ENCODE measurements at regions not wholly inside any gene's neighbourhood (a gene's known extent, or its start where the extent isn't known, plus 50 kb on each side); places are given as distances from the start of the nearest gene placed in this dataset.

GRCh38 chr6:163906006-163906710, 491.6 kb downstream of the QKI start:
- DNase-seq: no peak

GRCh38 chr6:163904186-163904585, 489.7 kb downstream of the QKI start:
- no peak for DNase-seq

DNA sequence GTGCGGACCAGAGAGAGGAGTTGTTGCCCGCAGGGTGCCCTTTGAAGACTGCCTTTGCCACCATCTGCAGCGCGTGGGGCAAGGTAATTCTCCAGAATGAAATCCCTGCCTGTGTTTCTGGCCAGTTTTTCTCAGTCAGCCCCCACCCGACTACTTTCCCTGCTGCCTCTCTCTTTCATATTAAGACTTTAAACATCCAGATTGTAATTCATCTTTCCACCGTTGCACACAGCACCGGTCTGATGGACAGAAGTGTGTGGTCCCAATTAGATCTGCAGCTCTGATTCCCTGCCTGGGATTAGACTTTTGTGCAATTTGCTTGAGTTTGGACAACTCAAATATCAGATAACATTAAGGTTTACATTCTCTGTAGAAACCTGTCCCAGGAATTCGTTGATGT, 489.0 kb downstream of the QKI start:
- DNase-seq: no peak

GRCh38 chr6:163902993-163903392, 488.5 kb downstream of the QKI start:
- DNase-seq: no peak

DNA sequence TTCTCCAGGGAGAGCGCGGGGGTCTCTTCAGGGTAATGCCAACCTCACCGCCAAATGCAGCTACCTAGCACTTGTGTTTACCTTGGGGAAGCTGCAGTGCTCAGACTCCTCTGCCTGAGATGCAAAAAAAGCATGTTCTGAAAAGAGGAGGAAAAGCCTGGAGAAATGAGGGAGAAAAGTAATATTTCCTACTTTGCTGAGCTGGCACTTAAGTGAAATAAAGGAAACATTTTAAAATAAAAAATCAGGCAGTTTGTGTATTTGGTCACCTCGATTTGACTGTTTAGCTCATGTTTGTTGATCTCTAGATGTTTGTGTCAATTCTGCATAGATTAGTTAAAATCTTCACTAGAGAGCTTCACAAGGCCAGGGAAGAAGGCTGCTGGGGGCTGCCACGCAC, 487.2 kb downstream of the QKI start:
- DNase-seq: no peak

DNA sequence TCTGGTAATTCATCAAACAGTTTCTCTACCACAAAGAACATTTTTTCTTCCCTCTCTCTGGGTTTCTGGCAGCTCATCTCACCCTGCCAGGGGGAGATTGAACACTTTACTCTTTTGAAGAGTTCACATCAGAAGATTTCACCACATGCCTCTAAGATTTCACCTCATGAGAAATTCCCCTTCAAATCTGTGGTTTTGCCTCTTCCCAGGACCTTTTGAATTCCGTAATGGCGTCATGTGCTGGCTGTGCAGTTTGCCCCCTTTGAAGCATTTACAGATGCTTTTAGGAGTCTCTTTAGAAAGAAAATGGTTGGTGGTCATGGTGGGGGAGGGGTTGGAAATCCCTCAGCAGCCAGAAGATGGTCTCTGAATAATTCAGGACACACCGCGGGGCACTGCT, 486.1 kb downstream of the QKI start:
- DNase-seq: no peak

- DNase-seq: no peak
Measured at GRCh38 chr6:163897669-163898068, 483.2 kb downstream of the QKI start.

- DNase-seq: no peak
Measured at GRCh38 chr6:163897030-163897429, 482.5 kb downstream of the QKI start.

DNA sequence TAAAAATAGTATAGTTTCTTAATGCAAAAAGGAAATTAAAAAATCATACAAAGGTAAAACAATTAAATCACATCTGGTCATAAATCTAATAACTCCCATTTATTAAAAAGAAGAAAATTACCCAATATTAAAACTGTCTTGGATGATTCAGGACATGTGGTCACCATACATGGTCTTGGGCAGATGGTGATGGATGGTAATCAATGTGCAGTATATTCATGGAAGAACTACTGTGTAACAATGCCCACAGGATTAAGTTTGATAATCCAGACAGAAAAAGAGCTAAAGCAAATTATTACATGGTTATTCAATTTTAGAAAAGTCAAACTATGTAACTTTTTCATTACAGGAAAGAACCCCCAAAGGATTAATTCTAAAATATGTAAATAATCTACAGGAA, 480.6 kb downstream of the QKI start:
- DNase-seq: no peak

DNA sequence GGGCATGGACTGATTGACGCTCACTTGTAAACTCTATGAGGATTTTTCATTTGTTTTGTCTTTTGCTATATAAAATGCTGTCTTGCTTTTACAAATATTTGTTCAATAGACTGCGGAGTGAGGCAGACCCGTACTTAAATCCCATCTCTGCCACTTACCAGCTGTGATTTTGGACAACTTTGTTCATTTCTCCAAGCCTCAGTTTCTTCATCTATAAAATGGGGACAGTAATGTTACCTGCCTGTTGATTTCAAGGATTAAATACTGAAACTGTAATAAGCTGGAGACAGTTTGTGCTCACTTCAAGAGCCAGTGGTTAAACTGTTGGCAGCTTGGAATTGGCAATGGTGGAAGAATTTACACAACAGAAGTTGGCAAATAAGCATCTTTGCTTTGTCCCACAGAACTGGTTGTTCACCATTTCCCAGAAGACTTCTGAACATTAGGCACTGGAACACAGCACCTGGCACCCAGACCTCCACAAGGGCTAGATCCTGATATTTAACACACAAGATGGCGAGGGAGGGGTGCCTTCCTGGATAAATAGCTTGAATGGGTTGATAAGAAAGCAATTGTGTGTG, 479.2 kb downstream of the QKI start:
- DNase-seq: no peak

- no peak for DNase-seq
Measured at GRCh38 chr6:163892824-163893561, 478.5 kb downstream of the QKI start.

DNA sequence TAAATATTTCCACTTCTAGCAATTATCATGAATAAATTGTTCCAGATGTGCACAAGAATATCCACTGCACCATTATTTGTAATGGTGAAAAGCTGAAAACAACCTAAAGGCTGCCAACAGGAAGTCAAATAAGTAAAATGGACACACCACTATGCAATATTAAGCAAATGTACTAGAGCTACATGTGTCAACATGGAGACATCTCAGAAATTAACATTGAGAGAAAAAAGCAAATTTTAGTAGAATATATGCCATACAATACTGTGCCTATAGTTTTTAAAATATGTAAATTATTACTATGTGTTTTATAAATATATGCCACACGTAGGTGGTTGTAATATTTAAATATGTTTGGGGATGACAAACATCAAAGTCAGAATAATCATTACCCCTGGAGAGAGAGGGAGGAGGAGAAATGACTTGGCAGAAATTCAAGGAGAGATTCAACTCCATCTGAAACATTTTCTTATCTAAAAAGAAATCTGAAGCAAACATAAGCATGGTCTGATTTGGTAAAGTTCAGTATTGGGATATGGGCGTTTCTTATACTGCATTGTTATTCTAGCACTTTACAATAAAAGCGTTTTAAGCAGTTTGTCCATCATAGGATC, 475.5 kb downstream of the QKI start:
- DNase-seq: no peak

GRCh38 chr6:163888030-163888819, 473.7 kb downstream of the QKI start:
- no peak for DNase-seq

DNA sequence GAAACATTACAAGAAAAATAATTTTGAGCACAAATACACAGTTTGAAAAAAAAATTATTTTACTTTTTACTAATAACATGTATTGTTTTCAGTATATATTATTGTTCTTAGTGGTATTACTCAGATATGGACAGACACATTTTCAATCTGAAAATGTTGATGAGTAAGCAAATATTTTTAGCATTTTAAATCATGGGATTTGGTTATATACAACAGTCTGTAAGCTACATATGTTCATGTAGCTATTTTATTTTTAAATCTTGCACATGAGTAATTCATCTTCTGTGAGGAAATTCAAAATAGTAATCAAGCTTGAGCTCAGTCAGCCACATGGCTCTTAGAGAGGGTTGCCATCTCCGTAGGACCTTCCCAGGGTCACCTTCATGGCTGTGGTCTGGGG, 471.9 kb downstream of the QKI start:
- no peak for DNase-seq

DNA sequence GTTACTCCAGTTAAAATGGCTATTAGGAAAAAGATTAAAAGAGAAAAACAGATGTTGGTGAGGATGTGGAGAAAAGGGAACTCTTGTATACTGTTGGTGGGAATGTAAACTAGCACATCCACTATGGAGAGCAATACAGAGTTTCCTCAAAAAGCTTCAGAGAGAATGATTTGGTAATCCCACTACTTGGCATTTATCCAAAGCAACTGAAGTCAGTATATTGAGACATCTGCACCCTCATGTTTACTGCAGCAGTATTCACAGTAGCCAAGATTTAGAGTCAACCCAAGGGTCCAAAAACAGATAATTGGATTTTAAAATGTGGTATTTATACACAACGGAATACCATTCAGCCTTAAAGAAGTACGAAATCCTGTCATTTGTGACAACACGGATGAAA, 469.5 kb downstream of the QKI start:
- no peak for DNase-seq

DNA sequence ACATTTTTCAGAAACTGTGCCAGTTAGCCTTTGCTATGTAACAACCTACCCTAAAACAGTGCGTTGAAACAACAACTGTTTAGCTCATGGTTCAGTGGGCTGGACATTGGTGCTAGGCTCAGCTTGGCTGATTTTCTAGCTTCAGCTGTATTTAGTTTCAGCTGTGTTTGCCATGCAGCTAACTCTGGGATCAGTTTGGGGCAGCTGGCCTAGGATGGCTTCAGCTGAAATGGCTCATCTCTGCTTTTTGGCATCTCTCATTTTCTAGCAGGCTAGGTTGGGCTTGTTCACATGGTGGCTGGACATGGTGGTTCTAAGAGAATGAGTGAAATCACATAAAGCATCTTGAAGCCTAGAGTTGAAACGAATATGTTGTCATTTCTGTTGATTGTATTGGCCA, 464.2 kb downstream of the QKI start:
- no peak for DNase-seq

DNA sequence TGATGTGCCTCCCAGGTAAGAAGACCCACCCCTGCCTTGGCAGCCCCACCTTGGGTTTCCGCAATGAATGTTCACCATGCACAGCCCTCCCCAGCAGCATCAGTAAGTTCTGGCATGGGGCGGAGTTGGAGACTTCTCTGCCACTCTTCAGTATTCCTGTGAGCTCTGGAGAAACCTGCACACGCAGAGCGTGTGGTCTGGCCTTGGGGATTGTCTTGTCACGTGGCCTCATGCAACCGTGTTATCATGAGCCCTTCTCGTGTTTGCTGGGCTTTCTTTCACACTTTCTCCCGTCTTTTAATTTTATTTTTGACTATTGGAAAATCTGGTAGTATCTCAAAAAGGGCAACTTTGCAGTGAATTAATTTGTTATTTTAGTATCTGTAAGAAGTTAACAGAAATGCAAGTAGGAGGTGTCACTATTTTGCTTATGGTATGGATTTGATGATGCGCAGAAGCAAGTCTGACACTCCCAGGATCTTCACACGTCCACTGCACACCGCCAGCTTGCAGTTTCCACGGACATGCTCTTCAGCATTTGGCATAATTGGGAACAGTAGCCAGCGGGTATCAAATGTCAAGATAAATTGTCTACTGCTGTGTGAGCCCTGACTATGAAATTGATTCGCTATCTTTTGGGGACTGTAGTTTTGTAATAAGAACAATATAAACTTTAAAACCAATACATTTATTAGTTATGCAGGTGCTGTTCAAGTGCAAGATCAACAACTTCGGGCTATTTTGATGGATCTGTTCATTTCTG, 463.5 kb downstream of the QKI start:
- DNase-seq: no peak

- DNase-seq: no peak
Measured at GRCh38 chr6:163876391-163876790, 461.9 kb downstream of the QKI start.

DNA sequence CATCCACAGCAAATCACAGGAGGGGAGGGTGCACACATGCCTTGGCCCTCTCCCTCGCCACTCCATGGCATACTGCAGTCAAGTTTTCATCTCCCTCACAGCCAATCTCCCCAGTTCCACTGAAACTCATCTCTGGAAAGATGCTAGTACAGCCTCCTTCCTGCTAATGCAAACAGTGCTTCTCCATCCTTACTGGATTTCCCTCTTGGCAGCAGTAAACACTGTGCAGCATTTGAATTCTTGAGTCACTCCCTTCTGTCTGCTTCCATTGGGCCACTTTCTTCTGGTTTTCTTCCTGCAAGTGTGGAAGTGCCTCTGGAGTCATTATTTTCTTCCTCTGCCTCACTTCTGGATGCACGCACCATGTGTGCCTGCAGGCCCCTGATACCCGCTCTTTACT, 460.3 kb downstream of the QKI start:
- DNase-seq: no peak

DNA sequence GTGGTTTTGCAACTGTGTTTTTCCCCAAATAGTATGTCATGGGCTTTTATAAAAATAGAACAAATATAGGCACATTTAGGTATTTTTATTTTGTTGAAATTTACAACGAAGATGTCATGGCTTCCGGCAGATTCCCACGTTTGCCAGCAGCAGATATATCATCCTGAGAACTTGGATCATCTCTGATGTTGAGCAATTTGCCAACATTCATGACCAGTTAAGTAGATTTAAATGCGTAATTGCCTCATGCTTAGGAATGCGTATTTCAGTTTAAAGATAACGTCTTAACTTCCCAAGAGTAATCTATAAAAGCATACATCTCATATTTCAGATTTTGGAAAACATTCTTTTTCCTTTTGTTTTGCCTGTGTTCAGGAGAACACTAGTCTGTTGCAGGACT, 457.8 kb downstream of the QKI start:
- no peak for DNase-seq

- DNase-seq: no peak
Measured at GRCh38 chr6:163871616-163872015, 457.1 kb downstream of the QKI start.
